IPS-20b (cell line): ENCODE measurements at regions not wholly inside any gene's neighbourhood (a gene's known extent, or its start where the extent isn't known, plus 50 kb on each side); places are given as distances from the start of the nearest gene placed in this dataset.
"Not testable (repeated sequence)": the region's sequence is repeated elsewhere in the genome, so short reads cannot be mapped to it uniquely, and the experiment has no call there.

ENCODE experiments used
- H3K27ac ChIP-seq: one replicate; pipeline ENCODE4 v1.5.1; 2013; ENCODE audit warnings: low read length
- H3K27me3 ChIP-seq: 2 replicates; pipeline ENCODE4 v1.6.1; 2013; ENCODE audit warnings: mild to moderate bottlenecking, low read length, inconsistent platforms; ENCODE audit not compliant: insufficient read depth
- H3K36me3 ChIP-seq: 2 replicates; pipeline ENCODE4 v1.6.1; 2013; ENCODE audit warnings: low read depth, mild to moderate bottlenecking, inconsistent platforms, low read length, moderate library complexity; ENCODE audit not compliant: insufficient read depth
- H3K4me1 ChIP-seq: 2 replicates; pipeline ENCODE4 v1.6.1; 2013; ENCODE audit warnings: mild to moderate bottlenecking, control low read depth, inconsistent platforms, low read length, moderate library complexity; ENCODE audit not compliant: insufficient read depth
- H3K4me3 ChIP-seq: 2 replicates; pipeline ENCODE4 v1.5.1; 2013; ENCODE audit warnings: mild to moderate bottlenecking, low read length, inconsistent platforms
- H3K9ac ChIP-seq: 2 replicates; pipeline ENCODE4 v1.6.1; 2013; ENCODE audit warnings: low read depth, mild to moderate bottlenecking, inconsistent platforms, low read length, moderate library complexity
- H3K9me3 ChIP-seq: 2 replicates; pipeline ENCODE4 v1.6.1; 2013; ENCODE audit warnings: mild to moderate bottlenecking, low read depth, low read length, inconsistent platforms; ENCODE audit not compliant: insufficient read depth

DNA sequence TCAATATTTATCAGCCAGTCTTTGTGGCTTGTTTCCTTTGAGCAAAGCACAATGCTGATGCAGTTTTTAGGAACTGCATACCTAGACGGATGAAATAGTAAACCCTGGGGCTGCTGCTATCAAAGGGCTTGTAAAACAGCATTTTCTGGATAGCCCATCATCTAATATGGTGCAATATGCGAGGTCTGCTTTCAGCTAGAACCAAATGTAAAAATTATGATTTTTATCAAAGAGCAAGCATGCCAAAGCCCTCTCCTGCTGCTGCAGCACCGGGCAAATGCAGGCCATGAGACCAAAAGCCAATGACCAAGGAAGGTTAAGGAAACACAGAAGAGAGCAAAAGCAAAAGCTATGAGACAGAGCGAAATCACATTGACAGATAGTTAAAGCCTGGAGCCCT is 1000.4 kb downstream of the MAT2B start:
- Histone ChIP-seq H3K4me1 (no peaks in the 10 kb centered on the region), H3K9me3 (no peaks in the 10 kb centered on the region), H3K4me3 (no peak overlapping the region), H3K9ac (no peak overlapping the region), H3K27ac (no peak overlapping the region), H3K27me3 (no peaks in the 10 kb centered on the region), H3K36me3 (no peaks in the 10 kb centered on the region)

DNA sequence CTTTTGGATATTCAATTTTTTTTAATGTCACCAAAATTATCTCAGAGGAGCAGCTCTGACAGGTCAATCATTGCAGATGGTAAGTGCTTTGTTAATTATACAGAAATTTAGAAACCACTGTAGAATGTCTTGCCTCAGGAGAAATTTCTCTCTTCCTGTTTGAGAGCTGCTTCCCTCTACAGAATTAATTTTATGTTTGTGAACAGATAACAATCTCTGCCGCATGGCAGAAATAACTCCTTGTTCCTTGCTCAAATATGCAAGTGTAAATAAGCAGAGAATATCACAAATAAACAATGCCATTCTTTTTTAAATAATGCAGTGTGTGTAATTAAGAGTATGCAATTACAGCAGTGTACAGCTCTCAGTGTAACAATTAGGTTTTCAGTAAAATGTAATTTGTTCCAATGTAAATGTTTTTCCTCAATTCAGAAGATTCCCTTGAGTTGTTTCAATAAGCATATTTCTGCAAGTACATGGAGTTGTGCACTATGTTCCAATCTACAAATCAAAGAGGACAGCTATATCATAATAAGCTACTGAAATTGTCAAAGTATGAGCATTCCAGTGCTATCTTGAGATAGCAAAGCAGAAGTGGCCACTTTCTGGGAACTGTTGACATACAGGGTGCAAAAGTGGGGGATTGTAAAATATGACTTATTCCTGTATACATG is 1012.8 kb downstream of the MAT2B start:
- H3K36me3 ChIP-seq = no peaks in the 10 kb centered on the region
- H3K9me3 ChIP-seq = peaks cover 3% of the 10 kb centered on the region
- H3K27me3 ChIP-seq = no peaks in the 10 kb centered on the region
- peaks cover 12% of the 10 kb centered on the region; the same call in 1 of the 2 replicates for H3K4me1 ChIP-seq
- H3K9ac ChIP-seq = no peak overlapping the region
- no peak overlapping the region for H3K4me3 ChIP-seq
- H3K27ac ChIP-seq = no peak overlapping the region

DNA sequence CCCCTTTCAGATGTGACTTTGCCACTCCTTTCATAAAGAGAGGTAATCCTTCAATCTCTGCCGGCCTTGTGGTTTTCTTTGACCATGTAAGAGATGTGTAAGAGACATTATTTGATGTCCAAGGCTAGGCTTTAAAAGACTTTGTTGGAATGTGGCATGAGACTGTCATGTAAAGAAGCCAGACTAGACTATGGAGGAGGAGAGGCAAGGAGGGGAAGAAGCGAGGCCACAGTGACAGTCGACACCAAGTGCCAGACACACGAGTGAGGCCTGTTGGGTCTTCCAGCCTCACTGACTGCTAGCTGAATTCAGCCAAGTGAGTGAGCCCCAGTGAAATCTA is 1013.3 kb downstream of the MAT2B start:
- Histone ChIP-seq H3K27me3 (no peaks in the 10 kb centered on the region), H3K9ac (no peak overlapping the region), H3K36me3 (no peaks in the 10 kb centered on the region), H3K9me3 (no peaks in the 10 kb centered on the region), H3K27ac (no peak overlapping the region), H3K4me3 (no peak overlapping the region), H3K4me1 (peaks cover 12% of the 10 kb centered on the region; the same call in 1 of the 2 replicates)

DNA sequence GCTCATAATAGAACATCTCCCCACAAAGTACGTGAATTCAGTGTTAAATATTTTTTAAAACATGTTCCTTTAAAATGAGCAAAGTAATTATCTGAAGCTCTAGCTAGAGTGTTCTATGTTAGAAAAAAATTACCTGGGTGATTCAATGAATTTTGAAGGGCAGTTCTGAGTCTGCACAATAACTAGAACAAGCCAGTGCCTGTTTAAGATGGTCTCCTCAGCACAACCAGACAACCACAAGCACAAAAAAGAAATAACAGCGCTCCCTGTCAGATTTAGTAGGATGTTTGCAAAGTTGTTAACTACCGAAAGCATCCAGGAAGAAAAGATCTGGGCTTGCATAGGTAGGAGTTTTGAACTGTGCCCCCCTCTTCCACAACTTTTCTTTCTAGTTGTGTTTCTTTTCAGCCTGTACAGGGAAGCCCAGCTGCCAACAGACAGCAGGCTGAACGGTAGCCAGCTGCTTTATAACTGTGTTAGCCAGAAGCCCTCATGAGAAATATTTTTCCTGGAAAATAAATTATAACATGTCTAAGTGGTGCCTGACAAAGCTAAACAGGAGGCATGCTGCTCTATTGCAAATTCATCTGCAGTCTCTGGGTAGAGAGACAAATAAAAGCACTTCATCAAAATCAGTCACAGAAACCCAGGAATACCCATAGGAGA is 1026.9 kb downstream of the MAT2B start:
- no peak overlapping the region for H3K9ac ChIP-seq
- no peaks in the 10 kb centered on the region for H3K4me1 ChIP-seq
- no peaks in the 10 kb centered on the region for H3K9me3 ChIP-seq
- no peaks in the 10 kb centered on the region for H3K36me3 ChIP-seq
- no peak overlapping the region for H3K4me3 ChIP-seq
- H3K27me3 ChIP-seq = no peaks in the 10 kb centered on the region
- H3K27ac ChIP-seq = no peak overlapping the region

DNA sequence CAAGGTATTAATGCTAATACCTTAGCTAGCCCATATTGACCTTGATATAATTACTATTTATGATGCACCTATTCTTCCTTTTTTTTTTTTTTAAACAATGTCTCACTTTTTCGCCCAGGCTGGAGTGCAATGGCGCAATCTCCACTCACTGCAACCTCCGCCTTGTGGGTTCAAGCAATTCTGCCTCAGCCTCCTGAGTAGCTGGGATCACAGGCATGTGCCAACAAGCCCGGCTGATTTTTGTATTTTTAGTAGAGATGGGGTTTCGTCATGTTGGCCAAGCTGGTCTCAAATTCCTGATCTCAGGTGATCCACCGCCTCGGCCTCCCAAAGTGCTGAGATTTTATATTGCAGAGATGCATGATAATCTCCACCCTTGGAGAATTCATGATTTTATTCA is 1028.0 kb downstream of the MAT2B start:
- not testable (repeated sequence) for H3K4me3 ChIP-seq, H3K36me3 ChIP-seq, H3K27ac ChIP-seq, H3K9ac ChIP-seq, H3K4me1 ChIP-seq, H3K27me3 ChIP-seq, H3K9me3 ChIP-seq

DNA sequence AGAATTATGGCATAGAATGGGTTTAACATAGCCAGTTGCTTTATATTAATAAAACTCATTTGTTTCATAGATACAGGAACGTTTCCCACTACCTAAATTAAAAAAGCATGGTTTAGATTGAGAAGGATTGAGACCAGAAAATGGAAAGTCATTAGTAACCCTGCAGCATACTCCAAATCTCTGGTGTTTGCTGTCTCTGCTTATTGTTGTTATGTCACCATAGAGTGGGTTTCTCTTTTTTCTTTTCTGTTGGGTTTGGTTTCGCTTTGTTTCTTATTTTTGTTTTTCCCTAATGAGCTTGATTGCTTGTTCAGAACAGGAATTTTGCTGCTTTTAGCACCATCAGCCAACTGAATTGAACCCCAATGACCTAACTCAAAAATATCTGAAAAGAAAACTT is 1034.8 kb downstream of the MAT2B start:
- H3K27ac ChIP-seq = no peak overlapping the region
- no peaks in the 10 kb centered on the region for H3K27me3 ChIP-seq

DNA sequence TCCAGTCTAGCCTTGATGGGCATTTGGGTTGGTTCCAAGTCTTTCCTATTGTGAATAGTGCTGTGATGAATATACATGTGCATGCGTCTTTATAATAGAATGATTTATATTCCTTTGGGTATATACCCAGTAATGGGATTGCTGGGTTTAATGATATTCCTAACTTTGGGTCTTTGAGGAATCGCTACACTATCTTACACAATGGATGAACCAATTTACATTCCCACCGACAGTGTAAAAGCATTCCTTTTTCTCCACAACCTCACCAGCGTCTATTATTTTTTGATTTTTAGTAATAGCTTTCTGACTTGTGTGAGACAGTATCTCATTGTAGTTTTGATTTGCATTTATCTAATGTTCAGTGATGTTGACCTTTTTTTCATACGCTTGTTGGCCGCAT is 1040.1 kb downstream of the MAT2B start:
- H3K36me3 ChIP-seq = no peaks in the 10 kb centered on the region
- no peak overlapping the region for H3K4me3 ChIP-seq
- no peak overlapping the region for H3K9ac ChIP-seq
- H3K4me1 ChIP-seq = no peaks in the 10 kb centered on the region
- H3K9me3 ChIP-seq = no peaks in the 10 kb centered on the region
- no peaks in the 10 kb centered on the region for H3K27me3 ChIP-seq
- no peak overlapping the region for H3K27ac ChIP-seq

More for the DNA sequence above, 1034.8 kb downstream of the MAT2B start:
- Histone ChIP-seq H3K4me3 (no peak overlapping the region), H3K9ac (no peak overlapping the region), H3K4me1 (no peaks in the 10 kb centered on the region), H3K36me3 (no peaks in the 10 kb centered on the region), H3K9me3 (no peaks in the 10 kb centered on the region)

DNA sequence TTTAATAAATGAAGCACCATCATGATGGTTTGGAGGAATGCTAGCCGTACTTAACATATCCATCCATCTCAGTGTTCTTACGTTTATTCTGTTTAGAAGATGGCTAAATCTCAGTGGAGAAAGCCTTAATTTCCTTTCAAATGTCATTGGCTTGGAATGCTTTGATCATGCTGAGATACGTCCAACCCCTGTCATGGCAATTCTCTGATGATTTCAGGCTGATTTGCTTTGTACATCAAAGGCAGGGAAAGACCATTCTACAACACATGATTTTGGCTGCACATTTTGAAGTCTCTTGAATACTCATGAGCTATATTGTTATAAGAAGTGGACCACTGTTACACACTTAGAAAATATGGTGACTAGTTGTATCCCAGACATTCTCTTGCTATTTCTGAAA is 1048.4 kb downstream of the MAT2B start:
- Histone ChIP-seq H3K4me3 (no peak overlapping the region), H3K9ac (no peak overlapping the region), H3K4me1 (no peaks in the 10 kb centered on the region), H3K36me3 (no peaks in the 10 kb centered on the region), H3K9me3 (no peaks in the 10 kb centered on the region), H3K27ac (no peak overlapping the region), H3K27me3 (no peaks in the 10 kb centered on the region)

DNA sequence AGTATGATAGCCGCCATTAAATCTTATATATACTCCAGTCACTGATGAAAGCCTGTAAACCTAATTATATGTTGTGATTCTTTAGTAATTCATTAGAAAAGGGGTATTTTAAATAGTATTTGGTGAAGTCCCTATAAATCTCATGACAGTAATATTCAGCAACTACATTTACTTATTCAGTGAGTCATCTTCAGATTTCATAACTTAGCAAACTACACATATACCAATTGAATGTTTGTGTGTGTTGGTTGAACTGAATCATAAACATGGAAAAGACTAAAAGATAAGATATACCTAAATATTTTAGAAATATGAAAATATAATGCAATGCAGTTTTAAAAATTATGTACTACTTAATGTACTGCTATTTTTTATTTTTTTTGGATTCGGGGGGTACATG is 1050.4 kb downstream of the MAT2B start:
- no peak overlapping the region for H3K9ac ChIP-seq
- H3K27ac ChIP-seq = no peak overlapping the region
- no peak overlapping the region for H3K4me3 ChIP-seq
- no peaks in the 10 kb centered on the region for H3K4me1 ChIP-seq
- H3K9me3 ChIP-seq = no peaks in the 10 kb centered on the region
- no peaks in the 10 kb centered on the region for H3K36me3 ChIP-seq
- no peaks in the 10 kb centered on the region for H3K27me3 ChIP-seq

DNA sequence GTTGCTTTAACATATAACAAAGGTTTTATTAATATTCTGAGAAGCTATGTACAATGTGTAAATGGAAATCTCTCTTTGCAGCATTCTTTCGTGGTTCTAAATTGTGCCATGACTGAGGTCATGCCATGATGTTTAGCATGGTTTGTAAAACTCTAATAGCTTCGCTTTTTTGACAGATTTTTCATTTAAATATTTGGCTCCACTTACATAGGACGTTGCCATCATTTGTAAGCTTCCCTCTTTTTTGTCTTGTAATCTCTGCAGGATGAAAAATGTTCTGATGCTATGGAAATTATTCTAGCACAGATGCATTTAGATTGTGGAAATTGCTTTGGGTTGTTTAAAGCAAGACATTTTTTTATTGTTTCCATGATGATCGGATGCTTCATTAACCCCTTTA is 1054.8 kb downstream of the MAT2B start:
- no peaks in the 10 kb centered on the region for H3K27me3 ChIP-seq
- H3K9ac ChIP-seq = no peak overlapping the region
- no peak overlapping the region for H3K27ac ChIP-seq
- H3K4me3 ChIP-seq = no peak overlapping the region
- no peaks in the 10 kb centered on the region for H3K36me3 ChIP-seq
- H3K9me3 ChIP-seq = no peaks in the 10 kb centered on the region
- H3K4me1 ChIP-seq = no peaks in the 10 kb centered on the region; the same call in 1 of the 2 replicates

DNA sequence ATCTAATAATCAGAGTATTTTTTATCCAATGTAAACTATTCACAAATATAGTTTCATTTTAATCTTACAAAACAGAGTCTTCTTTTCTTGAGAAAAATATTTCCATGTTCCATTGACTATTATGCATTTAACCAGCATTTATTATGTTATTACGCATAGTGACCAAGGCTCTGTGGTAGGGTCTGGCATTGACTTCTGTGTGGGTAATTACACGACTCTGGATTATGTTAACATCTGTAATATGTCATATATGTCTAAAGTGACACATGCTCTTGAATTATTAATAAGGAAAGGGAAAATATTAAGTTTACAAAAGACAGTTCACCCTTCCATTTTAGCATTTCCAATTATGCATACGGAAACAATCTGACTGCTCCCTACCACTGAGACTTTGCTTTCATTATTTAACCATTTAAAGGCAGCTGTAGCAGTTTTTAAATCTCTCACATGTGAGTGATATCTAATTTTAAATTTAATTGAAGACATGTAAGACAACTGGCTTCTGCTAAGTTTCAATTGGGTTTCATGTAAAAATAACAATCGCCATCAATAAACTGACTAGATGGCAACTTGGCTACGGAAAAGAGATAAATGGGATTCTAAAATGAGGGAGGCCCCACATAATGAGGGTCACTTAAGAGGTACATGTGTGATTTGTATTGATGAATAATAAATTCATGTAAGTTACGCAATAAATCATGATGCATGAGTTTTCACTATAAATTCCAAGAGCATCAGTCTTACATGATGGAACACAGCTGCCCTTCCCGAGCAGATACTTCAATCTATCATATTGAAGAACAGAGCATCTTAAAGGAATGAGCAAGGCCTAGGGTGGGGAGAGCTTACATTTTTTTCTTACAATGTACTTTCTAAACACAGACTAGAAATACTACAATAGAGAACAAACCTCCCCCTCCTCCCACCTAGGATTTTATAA is 1056.8 kb downstream of the MAT2B start:
- Histone ChIP-seq H3K27ac (no peak overlapping the region), H3K4me1 (peaks cover 9% of the 10 kb centered on the region; the same call in 1 of the 2 replicates), H3K9me3 (no peaks in the 10 kb centered on the region), H3K27me3 (no peaks in the 10 kb centered on the region), H3K9ac (no peak overlapping the region), H3K4me3 (no peak overlapping the region), H3K36me3 (no peaks in the 10 kb centered on the region)
